HepG2 (cell line): ENCODE measurements at regions not wholly inside any gene's neighbourhood (a gene's known extent, or its start where the extent isn't known, plus 50 kb on each side); places are given as distances from the start of the nearest gene placed in this dataset.

ENCODE experiments used
- ATAC-seq: fragments of 200-7000 bp; cut with Tn5 transposase; 3 replicates; pipeline ENCODE4 v1.9.1; 2020; ENCODE audit warnings: mild to moderate bottlenecking, moderate library complexity
- BruUV-seq: library from RNA; stranded (reverse); fragments of 400-500 nt; replicated peaks from 2 replicates; lab custom pipeline; 2021; lab: Mats Ljungman, UMichigan
- CTCF ChIA-PET: fragments of 300-600 bp; formaldehyde crosslinking; extraction: SDS; loops from one replicate; lab custom pipeline; 2021; ENCODE audit warnings: low total read pairs, inconsistent platforms, low intra/inter-chr PET ratio; lab: Yijun Ruan, JAX
- POLR2A ChIA-PET: fragments of 350-600 bp; sonication (Branson Sonifier 250); formaldehyde crosslinking; loops from one replicate; lab custom pipeline; 2020; ENCODE audit warnings: antibody characterized with exemption, inconsistent platforms; lab: Yijun Ruan, JAX
- DNase-seq: peaks from one replicate; pipeline ENCODE4 v3.0.0-alpha.2; 2015; ENCODE audit warnings: low spot score
- FAIRE-seq: peaks from 3 replicates; lab custom pipeline; 2011; peaks lifted over from hg19 to GRCh38; lab: Jason Lieb, UNC
- H2AFZ ChIP-seq: one replicate; pipeline ENCODE4 v1.6.1; 2011; ENCODE audit warnings: low read length, inconsistent platforms
- H3K27ac ChIP-seq: fragments of 300-600 bp; 3 replicates; pipeline ENCODE4 v1.8.0; 2011; ENCODE audit warnings: mixed run types, mild to moderate bottlenecking, mixed read lengths, low read length, inconsistent platforms; ENCODE audit not compliant: insufficient read depth; ENCODE audit errors: extremely low read length
- H3K27me3 ChIP-seq, 2 experiments: fragments of 200-600 bp in 1 of 2; 2 replicates in 1 of 2; 3 replicates in 1 of 2; pipeline versions ENCODE4 v1.6.0 to v1.8.0; 2011; ENCODE audit warnings: low read length in 2 of 2, mild to moderate bottlenecking in 2 of 2, moderate library complexity in 2 of 2, inconsistent platforms in 1 of 2; ENCODE audit not compliant: insufficient read depth in 2 of 2, control insufficient read depth in 1 of 2
- H3K36me3 ChIP-seq, 2 experiments: fragments of 200-600 bp in 1 of 2; replicated peaks in 1 of 2; 2 replicates in 1 of 2; 3 replicates in 1 of 2; pipeline versions ENCODE4 v1.5.1 to v1.8.0; 2011; ENCODE audit warnings: low read length in 2 of 2, inconsistent platforms in 1 of 2; ENCODE audit not compliant: insufficient read depth in 2 of 2, control insufficient read depth in 1 of 2
- H3K4me1 ChIP-seq: 2 replicates; pipeline ENCODE4 v1.5.1; 2012; ENCODE audit warnings: low read length, inconsistent platforms; ENCODE audit not compliant: insufficient read depth
- H3K4me2 ChIP-seq: 2 replicates; pipeline ENCODE4 v1.6.0; 2011; ENCODE audit warnings: low read depth, low read length, inconsistent platforms
- H3K4me3 ChIP-seq, 3 experiments: fragments of 200-600 bp in 1 of 3; sonication (generic), shearing (Covaris generic) in 1 of 3; replicated peaks in 1 of 3; 2 replicates each; pipeline ENCODE4 v1.5.1; 2011 to 2016; ENCODE audit warnings: low read length in 3 of 3, inconsistent platforms in 2 of 3, low read depth in 2 of 3, mild to moderate bottlenecking in 2 of 3, control low read depth in 1 of 3, mixed read lengths in 1 of 3; ENCODE audit not compliant: insufficient read depth in 1 of 3
- H3K79me2 ChIP-seq: one replicate; pipeline ENCODE4 v1.6.1; 2011; ENCODE audit warnings: low read length, inconsistent platforms; ENCODE audit not compliant: insufficient read depth
- H3K9ac ChIP-seq: 2 replicates; pipeline ENCODE4 v1.6.0; 2011; ENCODE audit warnings: mild to moderate bottlenecking, low read depth, low read length, inconsistent platforms; ENCODE audit not compliant: insufficient read depth
- H3K9me3 ChIP-seq: 2 replicates; pipeline ENCODE4 v1.5.1; 2012; ENCODE audit warnings: mild to moderate bottlenecking, low read length
- H4K20me1 ChIP-seq: 2 replicates; pipeline ENCODE4 v1.6.0; 2011; ENCODE audit warnings: inconsistent platforms, mild to moderate bottlenecking, low read length, moderate library complexity; ENCODE audit not compliant: insufficient read depth
- CHCHD3 ChIP-seq: sonication (generic); formaldehyde crosslinking; IDR thresholded peaks from 2 replicates; pipeline ENCODE4 v1.8.0; 2022; ENCODE audit warnings: mild to moderate bottlenecking, missing genetic modification reagents, moderate library complexity
- EED ChIP-seq: sonication (generic); formaldehyde crosslinking; IDR thresholded peaks from 2 replicates; pipeline ENCODE4 v1.5.0; 2020; ENCODE audit warnings: mild to moderate bottlenecking, missing genetic modification reagents
- KDM5B ChIP-seq: sonication (generic); formaldehyde crosslinking; IDR thresholded peaks from 2 replicates; pipeline ENCODE4 v1.4.0; 2020; ENCODE audit warnings: missing genetic modification reagents, mild to moderate bottlenecking, borderline replicate concordance
- NR3C1 ChIP-seq: sonication (generic); formaldehyde crosslinking; IDR thresholded peaks from 2 replicates; pipeline ENCODE4 v1.4.0; 2020; ENCODE audit warnings: missing genetic modification reagents
- SCMH1 ChIP-seq: sonication (generic); formaldehyde crosslinking; IDR thresholded peaks from 2 replicates; pipeline ENCODE4 v1.9.0; 2021; ENCODE audit warnings: missing genetic modification reagents, mild to moderate bottlenecking, borderline replicate concordance
- YY1 ChIP-seq: IDR thresholded peaks from 2 replicates; pipeline ENCODE4 v1.6.1; 2011; ENCODE audit warnings: low read length, low read depth, moderate library complexity, mild to moderate bottlenecking; ENCODE audit not compliant: insufficient read depth, insufficient replicate concordance
- ZNF274 ChIP-seq: sonication (generic); formaldehyde crosslinking; IDR thresholded peaks from 2 replicates; pipeline ENCODE4 v1.5.1; 2020; ENCODE audit warnings: mild to moderate bottlenecking, missing genetic modification reagents
- ZNF841 ChIP-seq: sonication (generic); formaldehyde crosslinking; IDR thresholded peaks from 2 replicates; pipeline ENCODE4 v1.8.1; 2023; ENCODE audit warnings: missing genetic modification reagents, borderline replicate concordance
- ZSCAN20 ChIP-seq: sonication (generic); formaldehyde crosslinking; IDR thresholded peaks from 2 replicates; pipeline ENCODE4 v1.4.0; 2020; ENCODE audit warnings: missing genetic modification reagents, mild to moderate bottlenecking, borderline replicate concordance
- whole genome bisulfite sequencing: methylation state at CpG from one replicate; pipeline ENCODE4 v1.1.6; 2017; ENCODE audit warnings: low lambda C conversion rate; 5-methylcytosine and 5-hydroxymethylcytosine counted together
- in situ Hi-C: cut with HindIII; loops from 2 replicates; pipeline ENCODE4 v1.10.0; 2017; ENCODE audit warnings: low pct_unique_long_range_greater_than_20kb; ENCODE audit not compliant: extremely low pct_ligation_motif_present
- intact Hi-C: fragments of 100-400 bp; cut with micrococcal nuclease; formaldehyde crosslinking; loops from one replicate; pipeline ENCODE4 v1.10.0; 2022; ENCODE audit not compliant: unreplicated experiment
- TF ChIP-seq, protein P1 (sequence below): IDR thresholded peaks from 2 replicates; pipeline ENCODE4 v1.6.1; 2016; ENCODE audit warnings: missing genetic modification reagents, missing compliant biosample characterization
- TF ChIP-seq, protein P2 (sequence below): sonication (generic); formaldehyde crosslinking; IDR thresholded peaks from 2 replicates; pipeline ENCODE4 v1.4.0; 2020; ENCODE audit warnings: missing genetic modification reagents
- TF ChIP-seq, protein P3 (sequence below): sonication (generic); formaldehyde crosslinking; IDR thresholded peaks from 2 replicates; pipeline ENCODE4 v1.5.0; 2020; ENCODE audit warnings: missing genetic modification reagents

DNA sequence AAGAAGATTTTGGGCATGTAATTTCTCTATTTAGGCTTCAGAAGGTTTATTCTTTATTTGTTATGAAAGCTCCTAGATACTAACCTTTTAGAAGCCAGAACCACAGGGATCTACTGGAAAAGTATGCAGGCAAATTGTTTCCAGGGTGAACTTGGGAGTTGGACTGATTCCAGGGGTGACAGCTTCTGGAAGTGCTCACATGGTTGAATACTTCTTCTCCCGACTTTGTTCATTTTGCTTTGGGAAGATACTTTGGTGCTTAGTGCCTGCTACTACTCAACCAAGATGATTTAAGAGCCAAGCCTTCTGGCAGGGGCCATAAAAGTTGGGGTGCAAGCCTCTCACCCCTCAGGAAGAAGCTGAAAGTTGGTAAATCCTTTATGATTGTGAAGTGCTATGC, 445.6 kb downstream of the ACTRT1 start:
- H3K27me3 ChIP-seq, result no peaks in the 10 kb centered on the region
- H2AFZ ChIP-seq, result no peak overlapping the region
- no peaks in the 10 kb centered on the region for H3K4me1 ChIP-seq
- intact Hi-C loops, result no loop called here
- no peak overlapping the region for H3K4me2 ChIP-seq
- FAIRE-seq (no peak), ATAC-seq (no peak), DNase-seq (no peak)
- no peaks in the 10 kb centered on the region; the same call in 1 of the 2 replicates for H3K9me3 ChIP-seq
- H4K20me1 ChIP-seq, result no peaks in the 10 kb centered on the region
- no peak for TF ChIP-seq CHCHD3 (CRISPR knock-in tag)
- no peak for TF ChIP-seq ZNF274
- TF ChIP-seq EED, result no peak
- TF ChIP-seq, protein P1, sequence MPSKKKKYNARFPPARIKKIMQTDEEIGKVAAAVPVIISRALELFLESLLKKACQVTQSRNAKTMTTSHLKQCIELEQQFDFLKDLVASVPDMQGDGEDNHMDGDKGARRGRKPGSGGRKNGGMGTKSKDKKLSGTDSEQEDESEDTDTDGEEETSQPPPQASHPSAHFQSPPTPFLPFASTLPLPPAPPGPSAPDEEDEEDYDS (CRISPR knock-in tag), result no peak
- no peak for TF ChIP-seq ZSCAN20 (CRISPR knock-in tag)
- TF ChIP-seq, protein P2, sequence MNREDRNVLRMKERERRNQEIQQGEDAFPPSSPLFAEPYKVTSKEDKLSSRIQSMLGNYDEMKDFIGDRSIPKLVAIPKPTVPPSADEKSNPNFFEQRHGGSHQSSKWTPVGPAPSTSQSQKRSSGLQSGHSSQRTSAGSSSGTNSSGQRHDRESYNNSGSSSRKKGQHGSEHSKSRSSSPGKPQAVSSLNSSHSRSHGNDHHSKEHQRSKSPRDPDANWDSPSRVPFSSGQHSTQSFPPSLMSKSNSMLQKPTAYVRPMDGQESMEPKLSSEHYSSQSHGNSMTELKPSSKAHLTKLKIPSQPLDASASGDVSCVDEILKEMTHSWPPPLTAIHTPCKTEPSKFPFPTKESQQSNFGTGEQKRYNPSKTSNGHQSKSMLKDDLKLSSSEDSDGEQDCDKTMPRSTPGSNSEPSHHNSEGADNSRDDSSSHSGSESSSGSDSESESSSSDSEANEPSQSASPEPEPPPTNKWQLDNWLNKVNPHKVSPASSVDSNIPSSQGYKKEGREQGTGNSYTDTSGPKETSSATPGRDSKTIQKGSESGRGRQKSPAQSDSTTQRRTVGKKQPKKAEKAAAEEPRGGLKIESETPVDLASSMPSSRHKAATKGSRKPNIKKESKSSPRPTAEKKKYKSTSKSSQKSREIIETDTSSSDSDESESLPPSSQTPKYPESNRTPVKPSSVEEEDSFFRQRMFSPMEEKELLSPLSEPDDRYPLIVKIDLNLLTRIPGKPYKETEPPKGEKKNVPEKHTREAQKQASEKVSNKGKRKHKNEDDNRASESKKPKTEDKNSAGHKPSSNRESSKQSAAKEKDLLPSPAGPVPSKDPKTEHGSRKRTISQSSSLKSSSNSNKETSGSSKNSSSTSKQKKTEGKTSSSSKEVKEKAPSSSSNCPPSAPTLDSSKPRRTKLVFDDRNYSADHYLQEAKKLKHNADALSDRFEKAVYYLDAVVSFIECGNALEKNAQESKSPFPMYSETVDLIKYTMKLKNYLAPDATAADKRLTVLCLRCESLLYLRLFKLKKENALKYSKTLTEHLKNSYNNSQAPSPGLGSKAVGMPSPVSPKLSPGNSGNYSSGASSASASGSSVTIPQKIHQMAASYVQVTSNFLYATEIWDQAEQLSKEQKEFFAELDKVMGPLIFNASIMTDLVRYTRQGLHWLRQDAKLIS (CRISPR knock-in tag), result no peak
- no peak for TF ChIP-seq YY1
- TF ChIP-seq ZNF841 (CRISPR knock-in tag), result no peak
- TF ChIP-seq KDM5B, result no peak
- no peak for TF ChIP-seq SCMH1 (CRISPR knock-in tag)
- TF ChIP-seq, protein P3, sequence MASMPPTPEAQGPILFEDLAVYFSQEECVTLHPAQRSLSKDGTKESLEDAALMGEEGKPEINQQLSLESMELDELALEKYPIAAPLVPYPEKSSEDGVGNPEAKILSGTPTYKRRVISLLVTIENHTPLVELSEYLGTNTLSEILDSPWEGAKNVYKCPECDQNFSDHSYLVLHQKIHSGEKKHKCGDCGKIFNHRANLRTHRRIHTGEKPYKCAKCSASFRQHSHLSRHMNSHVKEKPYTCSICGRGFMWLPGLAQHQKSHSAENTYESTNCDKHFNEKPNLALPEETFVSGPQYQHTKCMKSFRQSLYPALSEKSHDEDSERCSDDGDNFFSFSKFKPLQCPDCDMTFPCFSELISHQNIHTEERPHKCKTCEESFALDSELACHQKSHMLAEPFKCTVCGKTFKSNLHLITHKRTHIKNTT, result no peak
- TF ChIP-seq NR3C1, result no peak
- no peaks in the 10 kb centered on the region for H3K79me2 ChIP-seq
- no peaks in the 10 kb centered on the region for H3K36me3 ChIP-seq
- WGBS, result no CpG with 5 or more reads among the region's 1 CpG
- H3K9ac ChIP-seq, result no peak overlapping the region
- H3K27ac ChIP-seq, result no peak overlapping the region
- CTCF ChIA-PET, result no interaction called here
- in situ Hi-C loops, result no loop called here
- POLR2A ChIA-PET, result no interaction called here
- H3K4me3 ChIP-seq, result no peak overlapping the region
- no TSS peak for BruUV-seq
